NCI-H146 (cell line): ENCODE measurements at regions not wholly inside any gene's neighbourhood (a gene's known extent, or its start where the extent isn't known, plus 50 kb on each side); places are given as distances from the start of the nearest gene placed in this dataset.
A peak's percentile ranks its signal among the peaks of the same experiment; 100 is the strongest.
"Not testable (repeated sequence)": the region's sequence is repeated elsewhere in the genome, so short reads cannot be mapped to it uniquely, and the experiment has no call there.

Experiments used
- DNase-seq: peaks from one replicate; lab custom pipeline; 2025; lab: John Stamatoyannopoulos, UW

DNA sequence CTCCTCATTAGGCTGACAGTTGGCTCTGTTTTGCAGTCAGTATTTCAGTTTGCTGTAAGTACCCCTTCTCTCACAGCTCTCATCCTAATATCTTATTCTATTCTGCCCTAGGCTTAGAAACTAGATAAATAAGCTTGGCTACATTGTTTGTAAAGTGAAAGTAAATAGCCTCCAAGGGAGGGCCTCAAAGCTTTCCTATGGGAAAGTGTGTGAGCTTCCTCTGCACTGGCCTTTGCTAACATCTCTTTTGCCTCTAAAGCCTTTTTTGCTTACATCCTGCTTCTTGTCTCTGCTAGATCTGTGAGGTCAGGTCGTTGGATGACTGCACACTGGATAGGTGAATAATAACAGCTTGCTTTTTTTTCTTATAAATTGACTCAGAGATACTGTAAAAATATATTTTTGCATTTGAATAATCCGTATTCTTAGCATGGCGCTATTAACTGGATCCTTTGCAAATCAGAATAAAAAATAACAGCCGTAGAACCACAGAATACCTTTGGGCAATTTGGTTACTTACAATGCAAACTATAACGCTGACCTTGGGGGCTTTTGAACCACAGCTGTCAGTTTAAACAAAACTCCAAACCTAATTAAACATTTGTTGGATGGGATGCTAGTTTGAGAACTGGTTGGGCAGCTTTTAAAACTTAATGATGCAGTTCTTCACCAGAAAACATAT lies 55.1 kb downstream of the TTC6 start:
- peak; percentile 57 for DNase-seq

DNA sequence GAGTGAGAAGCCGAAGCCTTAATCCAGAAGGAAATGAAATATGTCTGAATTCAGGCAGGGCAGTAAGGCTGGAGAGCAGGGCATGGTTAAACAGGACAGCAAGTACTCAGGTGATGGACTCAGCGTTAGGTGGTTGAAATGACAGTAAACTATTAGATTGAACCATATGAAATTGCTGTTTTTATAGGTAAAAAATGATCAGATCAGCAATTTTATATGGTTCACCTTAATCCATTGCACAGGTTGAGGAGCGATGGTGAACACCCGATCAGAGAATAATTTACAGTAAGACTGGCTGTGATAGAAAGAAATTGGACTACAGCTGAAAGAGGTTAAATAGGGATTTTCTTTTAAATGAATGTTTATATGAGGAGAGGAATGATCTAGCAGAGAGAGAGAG lies 56.6 kb downstream of the TTC6 start:
- DNase-seq: no peak

DNA sequence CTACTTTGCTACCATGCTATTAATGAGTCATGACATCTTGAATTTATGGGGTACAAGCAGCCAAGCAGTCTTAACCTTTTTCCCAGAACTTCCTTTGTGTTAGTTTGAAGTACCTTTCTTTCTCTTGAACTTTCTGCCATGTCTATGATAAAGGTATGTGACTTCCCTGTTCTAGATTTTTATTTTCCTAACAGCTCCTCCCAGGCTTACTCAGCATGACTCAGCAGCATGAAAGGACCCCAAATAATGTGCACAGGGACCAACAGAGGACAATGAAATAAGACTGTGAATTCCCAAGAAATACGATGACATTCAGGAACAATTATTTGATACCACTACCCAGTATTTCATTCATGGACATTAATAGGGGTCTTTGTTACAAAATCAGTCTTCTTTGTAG lies 60.0 kb downstream of the TTC6 start:
- no peak for DNase-seq

DNA sequence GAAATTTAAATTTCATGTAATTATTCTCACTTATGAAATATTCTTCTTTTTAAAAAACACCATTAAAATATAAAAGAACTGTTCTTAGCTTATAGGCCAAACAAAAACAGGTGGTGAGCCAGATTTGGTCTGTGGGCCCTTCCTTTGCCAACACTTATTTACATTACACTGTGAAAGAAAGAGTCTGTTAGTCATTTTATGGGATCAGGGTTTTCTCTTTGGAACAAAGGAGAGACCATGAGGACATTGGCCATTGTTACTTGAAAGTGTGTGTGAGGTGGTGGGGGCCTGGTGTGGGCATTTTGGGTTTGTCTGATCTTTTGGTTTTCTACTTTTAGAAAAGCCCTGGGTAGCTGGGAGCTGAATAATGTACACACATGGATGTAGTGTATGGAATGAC lies 62.7 kb downstream of the TTC6 start:
- DNase-seq: no peak

DNA sequence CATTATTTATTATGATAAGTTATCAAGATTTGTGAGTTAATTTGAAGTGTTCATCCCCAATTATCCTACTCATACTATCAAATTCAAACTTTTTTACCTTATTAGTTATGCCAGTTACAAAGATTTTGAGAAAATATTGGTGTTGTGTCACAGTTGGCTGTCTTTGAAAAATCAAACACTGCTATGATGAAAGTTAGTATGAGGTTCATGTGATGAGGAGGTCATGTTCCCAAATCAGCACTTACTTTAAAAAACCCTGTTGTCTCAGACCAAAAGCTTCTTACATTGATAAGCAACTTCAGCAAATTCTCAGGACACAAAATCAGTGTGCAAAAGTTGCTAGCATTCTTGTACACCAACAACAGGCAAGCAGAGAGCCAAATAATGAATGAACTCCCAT lies 68.1 kb downstream of the TTC6 start:
- DNase-seq: no peak

DNA sequence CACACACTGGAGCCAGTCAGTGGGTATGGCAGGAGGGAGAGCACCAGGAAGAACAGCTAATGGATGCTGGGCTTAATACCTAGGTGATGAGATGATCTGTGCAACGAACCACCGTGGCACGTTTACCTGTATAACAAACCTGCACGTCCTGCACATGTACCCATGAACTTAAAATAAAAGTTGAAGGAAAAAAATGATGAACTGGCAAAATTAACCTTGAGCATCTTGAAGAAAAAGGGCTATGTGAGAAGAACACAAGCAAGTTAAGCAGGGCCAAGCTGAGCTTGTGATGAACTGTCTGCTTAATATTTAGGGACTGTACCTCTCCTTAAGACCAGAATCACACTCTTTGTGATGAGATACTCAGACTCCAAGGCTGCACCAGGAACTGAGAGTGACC lies 70.0 kb downstream of the TTC6 start:
- DNase-seq: no peak

DNA sequence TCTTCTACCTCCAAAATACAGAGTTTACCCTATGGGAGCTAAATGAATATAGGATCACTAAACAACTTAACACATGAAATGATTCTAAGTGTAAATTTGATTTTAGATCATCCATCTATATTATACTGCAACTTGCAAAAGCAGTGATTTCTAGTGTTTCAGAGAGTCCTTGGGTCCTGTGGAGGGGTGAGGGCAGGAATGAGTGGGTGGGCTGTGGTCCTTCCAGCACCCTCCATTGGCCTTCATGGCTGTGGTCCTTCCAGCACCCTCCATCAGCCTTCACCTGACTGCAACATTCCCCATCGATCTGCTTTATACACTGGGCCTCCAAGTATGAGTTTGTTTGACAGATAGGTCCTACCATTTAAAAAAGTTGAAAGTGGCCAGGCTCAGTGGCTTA lies 70.5 kb downstream of the TTC6 start:
- no peak for DNase-seq

DNA sequence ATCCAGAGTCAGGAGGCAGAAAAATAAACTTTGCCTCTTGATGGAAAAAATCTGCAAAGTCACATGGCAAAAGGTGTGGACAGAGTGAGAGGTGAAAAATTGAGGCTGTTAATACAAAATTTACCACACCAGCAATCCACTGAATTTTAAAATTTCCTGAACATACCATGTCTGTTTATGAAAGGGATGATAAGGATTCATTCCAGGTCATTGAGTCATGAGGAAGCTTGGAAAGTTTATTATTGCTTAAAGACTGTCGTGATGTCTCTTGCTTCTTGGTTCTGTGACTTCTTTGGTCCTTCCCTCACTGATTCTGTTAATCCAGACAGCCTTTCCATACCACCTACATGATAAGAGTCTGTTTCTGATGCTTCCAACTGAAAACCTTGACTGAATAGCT lies 73.2 kb downstream of the TTC6 start:
- no peak for DNase-seq

DNA sequence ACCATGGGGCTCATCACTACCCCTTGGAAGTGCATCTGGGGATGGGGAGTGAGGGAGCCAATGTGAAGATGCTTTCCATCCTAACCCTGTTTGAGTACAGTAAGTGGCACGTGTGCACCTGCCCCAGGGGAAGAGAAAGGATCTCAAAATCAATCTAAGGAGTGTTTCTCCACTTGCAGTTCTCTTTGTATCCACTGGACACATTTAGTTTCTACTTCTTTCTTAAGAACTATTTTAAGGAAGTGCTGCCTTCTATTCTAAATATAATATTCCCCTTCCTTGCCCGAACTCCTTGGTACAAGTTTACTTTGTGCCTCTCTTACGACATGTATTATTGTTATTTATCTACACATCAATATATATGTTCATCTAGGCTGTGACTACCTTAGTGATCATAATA lies 73.8 kb downstream of the TTC6 start:
- no peak for DNase-seq

DNA sequence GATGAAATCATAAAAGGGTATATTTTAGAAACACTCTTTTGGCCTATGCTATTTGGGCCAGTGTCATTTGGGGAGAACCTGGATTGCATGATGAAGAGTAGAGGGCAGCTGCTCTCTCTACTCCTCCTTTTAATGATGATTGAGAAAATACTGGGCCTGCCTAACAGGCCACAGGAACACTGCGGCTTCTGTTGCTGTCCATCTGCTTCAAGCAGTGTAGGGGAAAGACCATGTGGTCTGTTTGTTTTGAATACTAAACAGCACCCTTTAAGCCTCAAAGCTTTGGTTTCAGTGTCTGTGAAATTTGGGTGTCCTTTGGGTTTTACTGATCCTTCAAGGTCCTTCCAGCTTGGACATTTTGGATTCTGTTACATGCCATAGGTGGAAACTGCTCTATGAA lies 78.0 kb downstream of the TTC6 start:
- DNase-seq: no peak

DNA sequence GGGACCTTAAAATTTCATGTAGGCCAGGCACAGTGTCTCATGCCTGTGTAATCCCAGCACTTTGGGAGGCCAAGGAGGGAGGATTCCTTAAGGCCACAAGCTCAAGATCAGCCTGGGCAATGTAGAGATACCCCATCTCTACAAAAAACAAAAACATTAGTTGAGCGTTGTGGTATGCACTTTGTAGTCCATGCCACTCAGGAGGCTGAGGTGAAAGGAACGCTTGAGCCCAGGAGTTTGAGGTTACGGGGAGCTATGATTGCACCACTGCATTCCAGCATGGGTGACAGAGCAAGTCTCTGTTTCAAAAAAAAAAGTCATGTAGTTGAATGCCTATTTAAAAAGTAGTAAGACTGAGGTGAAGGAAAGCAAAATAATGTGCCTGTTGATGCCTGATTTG lies 83.5 kb downstream of the TTC6 start:
- no peak for DNase-seq

DNA sequence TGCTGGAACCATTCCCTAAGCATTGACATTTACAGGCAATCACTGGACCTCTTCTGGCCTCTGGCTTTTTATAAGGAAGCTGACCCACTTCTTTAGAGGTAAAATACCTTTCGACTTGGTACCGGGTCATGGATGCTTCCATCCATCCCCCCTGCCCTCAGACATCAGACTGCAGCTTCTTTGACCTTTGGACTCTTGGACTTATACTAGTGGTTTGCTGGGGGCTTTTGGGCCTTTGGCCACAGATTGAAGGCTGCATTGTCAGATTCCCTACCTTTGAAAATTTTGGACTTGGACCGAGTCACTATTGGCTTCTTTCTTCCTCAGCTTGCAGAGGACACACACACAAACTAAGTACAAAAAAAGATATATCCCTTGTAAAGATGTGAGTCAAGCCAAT lies 86.1 kb downstream of the TTC6 start:
- DNase-seq: no peak

DNA sequence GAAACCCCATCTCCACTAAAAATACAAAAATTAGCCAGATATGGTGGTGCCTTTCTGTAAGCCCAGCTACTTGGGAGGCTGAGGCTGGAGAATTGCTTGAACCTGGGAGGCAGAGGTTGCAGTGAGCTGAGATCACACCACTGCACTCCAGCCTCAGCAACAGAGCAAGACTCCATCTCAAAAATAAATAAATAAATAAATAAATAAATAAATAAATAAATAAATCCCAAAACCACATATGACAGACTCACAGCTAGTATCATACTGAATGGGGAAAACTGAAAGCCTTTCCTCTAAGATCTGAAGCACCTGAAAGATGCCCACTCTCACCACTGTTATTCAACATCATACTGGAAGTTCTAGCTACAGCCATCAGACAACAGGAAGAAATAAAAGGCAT lies 97.3 kb downstream of the TTC6 start:
- not testable (repeated sequence) for DNase-seq

DNA sequence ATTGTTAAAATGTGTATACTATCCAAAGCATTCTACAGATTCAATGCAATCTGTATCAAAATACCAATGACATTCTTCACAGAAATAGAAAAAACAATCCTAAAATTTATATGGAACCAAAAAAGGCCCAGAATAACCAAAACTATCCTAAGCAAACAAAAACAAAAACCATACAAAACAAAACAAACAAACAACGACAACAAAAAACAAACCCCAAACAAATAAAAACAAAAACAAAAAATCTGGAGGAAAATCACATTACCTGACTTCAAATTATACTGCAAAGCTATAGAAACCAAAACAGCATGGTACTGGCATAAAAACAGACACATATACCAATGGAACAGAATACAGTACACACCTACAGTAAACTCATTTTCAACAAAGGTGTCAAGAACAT lies 98.0 kb downstream of the TTC6 start:
- DNase-seq: not testable (repeated sequence)

DNA sequence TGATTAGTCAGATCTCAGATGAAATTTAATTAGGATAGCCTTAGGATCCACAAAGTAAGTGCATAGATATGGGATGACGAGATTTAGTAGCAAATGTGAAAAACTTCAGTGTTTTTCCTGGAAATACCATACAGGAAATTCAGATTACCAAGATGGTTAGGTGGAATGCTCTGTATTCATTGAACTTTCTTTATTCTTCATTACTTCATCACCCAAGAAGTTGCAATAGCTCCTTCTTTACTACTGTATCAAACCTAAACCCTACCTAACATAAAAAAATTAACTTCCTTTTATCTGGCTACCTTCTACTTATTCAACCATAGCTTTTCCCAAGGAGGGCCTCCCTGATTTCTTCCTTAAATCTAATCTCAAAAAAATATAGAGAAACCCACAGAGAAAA lies 100.4 kb downstream of the TTC6 start:
- DNase-seq: no peak

DNA sequence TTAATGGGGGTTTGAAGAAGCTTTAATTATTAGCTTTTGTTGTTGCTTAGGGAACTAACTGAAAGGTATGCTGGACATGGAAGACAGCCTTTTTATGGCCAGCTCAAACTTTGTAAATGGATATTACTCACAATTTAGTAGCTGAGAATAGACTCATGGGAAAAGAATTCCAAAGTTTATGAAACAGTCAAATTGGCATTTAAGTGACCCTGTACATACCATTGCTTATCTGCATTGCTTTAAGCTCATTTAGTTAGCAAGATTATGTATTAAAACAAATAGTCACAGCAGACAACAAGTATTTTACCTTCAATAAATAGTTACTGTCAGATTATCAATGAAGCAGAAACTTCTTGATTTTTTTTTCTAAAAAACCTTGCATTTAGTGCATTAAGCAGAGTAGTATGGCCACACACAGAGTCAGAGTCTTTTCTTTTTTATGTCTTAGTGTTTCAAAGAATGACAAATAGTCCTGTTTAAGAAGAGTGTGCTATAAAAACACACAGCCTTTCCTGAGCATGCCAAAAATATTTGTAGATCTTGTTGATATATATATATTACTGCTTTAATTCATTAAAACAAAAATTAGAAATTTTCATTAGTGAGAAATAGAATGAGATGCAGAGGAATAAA lies 102.2 kb downstream of the TTC6 start:
- DNase-seq: no peak

DNA sequence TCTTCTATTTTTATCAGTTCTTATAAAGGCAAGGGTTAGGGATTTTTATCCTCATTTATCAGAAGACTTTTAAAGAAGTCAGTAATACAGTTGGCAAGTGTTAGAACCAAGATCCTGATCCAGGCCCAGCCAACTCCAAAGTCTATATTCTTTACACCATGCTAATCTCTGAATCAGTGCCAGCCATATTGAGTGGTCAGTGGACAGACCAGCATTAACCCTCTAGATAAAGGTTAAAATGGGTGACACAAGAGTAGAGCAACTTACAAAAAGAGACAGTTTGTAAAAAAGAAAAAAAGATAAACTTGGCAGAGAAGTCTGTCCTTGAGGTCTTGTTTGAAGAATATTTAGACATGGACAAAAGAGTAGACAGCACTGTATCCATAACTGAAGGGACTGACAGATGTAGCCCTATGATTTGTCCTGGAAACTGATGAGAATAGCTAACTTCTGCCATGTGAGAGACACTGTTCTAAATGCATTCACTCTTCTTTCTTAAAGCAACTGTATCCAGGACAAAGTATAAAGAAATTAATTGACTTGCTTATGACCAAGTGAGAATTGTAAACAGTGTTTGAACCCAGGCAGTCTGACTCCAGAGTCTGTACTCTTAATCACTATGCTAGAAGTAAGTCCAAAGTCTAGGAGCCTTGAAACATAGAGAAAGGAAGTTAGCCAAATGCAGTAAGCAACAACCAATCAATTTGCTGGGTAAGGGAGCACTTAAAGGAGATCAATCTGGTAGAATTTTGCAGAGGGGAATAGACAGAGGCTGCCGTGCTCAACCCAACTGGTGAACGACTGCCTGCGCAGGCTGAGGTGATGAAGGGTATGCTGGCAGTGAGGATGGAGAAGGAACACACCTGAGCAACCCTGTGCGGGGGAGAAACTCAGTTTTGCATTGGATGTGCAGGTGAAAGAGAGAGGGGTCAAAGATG lies 103.7 kb downstream of the TTC6 start:
- no peak for DNase-seq

DNA sequence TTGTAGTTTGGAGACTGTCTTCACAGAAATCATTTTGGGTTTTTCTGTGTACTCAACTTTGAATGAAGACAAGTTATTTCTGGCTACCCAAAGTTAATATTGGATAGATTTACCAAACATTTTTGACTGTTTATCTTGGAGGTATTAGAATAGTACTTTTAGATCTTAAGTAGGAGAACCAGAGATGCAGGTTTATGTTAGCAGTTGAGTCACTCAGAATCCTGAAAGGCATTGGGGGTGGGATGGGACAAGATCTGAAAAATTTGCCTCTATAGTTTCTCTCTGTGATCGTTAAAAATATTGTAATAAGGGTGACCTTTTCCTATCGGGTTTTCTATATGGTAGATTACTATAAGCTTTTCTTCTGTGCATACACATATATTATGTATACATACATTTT lies 112.3 kb downstream of the TTC6 start:
- DNase-seq: no peak

DNA sequence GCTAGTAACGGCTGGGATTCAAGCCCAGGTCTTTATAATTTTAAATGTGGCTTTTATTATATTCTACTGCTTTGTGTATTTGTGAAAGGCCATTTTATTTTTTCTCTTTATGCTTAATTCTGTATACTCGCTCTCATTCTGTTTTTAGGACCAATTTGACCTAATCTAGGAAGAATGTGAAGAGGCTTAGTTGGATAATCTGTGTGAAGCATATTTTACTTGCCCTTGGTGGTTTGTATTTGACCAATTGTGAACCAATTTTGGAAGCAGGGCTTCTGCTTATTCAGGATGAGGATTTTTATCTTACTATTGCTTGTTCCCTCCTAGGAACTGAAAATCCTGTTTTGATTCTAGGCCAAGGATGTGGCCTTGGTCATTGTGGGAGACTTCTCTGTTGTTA lies 113.1 kb downstream of the TTC6 start:
- DNase-seq: no peak

DNA sequence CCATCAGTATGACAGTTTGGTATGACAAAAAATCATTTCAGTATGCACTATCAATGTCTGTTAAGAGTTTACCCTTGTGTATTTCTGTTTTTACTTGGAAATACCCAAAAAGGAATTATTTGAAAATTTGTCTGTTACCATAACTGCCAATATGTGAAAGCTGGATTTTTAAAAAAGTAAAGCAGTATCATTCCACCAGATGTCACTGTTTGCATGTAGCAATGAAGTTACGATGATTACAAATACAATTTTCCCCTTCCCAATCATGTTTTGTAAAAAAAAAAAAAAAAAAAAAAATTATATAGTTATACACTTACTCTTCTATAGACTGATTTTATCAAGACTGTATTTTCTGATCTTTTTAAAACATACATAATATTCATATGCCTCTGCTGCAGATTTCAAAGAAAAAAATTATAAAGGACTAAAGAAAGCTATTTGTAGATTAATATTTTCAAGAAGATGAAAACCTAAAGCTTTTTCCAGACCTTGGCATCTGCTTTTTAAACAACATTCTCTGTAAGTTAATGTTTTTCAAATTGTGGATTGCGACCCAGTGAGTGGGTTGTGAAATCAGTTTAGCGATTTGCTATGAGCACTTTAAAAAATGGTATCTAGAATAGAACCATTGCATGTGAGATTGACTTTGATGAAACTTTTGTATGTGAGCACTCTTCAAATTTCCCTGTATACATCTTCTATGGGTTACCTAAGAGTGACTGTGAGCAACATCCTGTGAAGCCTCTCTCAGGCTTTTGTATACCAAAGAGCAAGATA lies 114.2 kb downstream of the TTC6 start:
- peak; percentile 5 for DNase-seq

DNA sequence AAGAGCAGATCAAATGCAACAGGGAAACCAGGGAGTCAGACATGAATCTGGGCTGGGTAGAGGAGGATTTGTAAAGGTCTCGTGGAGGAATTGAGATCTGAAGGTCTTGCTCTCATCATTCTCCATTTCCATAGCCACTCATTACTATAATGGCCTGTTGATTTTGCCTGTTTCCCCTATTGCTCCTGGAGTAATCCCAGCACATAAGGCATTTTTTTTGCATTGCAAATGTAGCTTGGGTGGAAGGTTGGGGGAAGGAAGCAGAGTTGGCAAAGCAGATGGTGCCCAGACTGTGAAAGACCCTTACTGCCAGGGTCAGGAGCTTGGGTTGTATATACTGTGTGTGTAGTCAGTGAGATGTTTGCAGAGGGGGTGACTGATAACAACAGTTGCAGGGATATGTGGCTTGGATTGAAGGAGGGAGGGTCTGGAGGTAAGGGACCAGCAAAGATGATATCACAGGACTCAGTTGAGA lies 116.0 kb downstream of the TTC6 start:
- DNase-seq: no peak

DNA sequence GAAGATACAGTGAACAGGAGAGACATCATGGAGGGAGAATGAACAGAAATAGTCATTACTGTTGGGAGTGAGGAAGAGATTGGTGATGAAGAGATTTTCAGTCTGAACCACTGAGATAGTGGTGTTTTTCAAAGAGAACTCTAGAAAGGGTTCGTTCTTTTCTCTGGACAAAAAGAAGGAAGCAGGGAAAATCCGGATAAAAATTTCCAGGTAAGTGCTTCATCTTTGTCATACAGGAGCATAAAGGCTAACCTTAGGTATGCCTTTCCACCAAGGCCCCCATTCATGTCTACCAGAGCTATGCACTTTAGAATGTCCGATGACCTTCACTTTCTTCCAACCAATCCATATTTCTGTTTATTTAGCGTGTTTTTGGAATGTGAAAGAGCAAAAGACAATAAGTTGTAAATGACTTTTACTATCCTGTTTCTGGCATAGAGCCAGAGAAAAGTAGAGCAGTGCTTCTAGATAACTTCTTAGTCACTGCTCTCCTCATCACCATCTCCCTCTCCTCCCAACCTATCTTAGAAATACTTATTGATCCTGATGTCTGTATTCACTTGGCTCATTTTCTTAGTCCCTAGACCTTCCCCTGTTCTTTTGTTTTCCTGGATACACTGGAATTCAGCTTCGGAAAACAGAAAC lies 116.5 kb downstream of the TTC6 start:
- DNase-seq: no peak
